ENCODE measurements at regions not wholly inside any gene's neighbourhood (a gene's known extent, or its start where the extent isn't known, plus 50 kb on each side); places are given as distances from the start of the nearest gene placed in this dataset.

DNA sequence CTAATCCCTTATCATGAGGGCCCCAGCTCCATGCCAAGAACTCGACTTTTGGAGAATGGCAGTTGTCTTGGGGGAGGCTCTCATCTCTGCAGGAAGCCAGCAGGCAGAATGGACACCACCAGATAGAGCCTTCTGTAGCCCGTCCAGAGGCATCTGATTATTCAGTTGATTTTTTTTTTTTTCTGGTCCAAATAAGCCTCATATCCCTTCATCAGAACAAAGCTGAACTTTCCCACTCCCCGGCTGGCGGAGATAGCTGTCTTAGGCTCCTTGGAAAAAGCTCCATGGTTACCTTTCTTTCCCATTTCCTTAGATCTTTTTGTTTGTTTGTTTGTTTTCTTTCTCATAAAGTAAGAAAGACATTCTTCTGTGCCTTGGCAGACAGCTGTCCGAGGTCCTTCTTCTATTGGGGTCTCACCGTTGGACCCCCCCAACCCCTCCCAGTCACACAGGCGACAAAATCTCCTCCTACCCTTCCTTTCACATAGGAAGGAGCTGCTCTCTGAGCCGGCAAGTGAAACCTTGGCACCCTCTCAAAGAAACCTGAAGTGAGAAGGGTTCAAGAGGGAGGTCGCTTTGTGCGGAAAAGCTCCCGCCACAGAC is 278.5 kb downstream of the RPS6KC1 start:
- H3K27ac ChIP-seq: no peak overlapping the region
- H3K9me3 ChIP-seq (ENCODE audit: control insufficient read depth, low read length): no peaks in the 10 kb centered on the region
- no peak overlapping the region for H3K4me3 ChIP-seq (ENCODE audit: low read depth, low read length)
- no peaks in the 10 kb centered on the region for H3K36me3 ChIP-seq (ENCODE audit: control insufficient read depth, insufficient read depth, low read length)
- H3K9ac ChIP-seq: no peak overlapping the region
- no peaks in the 10 kb centered on the region for H3K79me2 ChIP-seq
- H3K4me2 ChIP-seq (ENCODE audit: low read length): no peak overlapping the region
- H3K27me3 ChIP-seq (ENCODE audit: control insufficient read depth, insufficient read depth, low read length): no peaks in the 10 kb centered on the region
- H3K4me1 ChIP-seq: no peaks in the 10 kb centered on the region
- no peak overlapping the region for H2AFZ ChIP-seq
- TF ChIP-seq, protein P1, sequence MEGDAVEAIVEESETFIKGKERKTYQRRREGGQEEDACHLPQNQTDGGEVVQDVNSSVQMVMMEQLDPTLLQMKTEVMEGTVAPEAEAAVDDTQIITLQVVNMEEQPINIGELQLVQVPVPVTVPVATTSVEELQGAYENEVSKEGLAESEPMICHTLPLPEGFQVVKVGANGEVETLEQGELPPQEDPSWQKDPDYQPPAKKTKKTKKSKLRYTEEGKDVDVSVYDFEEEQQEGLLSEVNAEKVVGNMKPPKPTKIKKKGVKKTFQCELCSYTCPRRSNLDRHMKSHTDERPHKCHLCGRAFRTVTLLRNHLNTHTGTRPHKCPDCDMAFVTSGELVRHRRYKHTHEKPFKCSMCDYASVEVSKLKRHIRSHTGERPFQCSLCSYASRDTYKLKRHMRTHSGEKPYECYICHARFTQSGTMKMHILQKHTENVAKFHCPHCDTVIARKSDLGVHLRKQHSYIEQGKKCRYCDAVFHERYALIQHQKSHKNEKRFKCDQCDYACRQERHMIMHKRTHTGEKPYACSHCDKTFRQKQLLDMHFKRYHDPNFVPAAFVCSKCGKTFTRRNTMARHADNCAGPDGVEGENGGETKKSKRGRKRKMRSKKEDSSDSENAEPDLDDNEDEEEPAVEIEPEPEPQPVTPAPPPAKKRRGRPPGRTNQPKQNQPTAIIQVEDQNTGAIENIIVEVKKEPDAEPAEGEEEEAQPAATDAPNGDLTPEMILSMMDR (IDR thresholded peaks at IDR 0.05): no peak

DNA sequence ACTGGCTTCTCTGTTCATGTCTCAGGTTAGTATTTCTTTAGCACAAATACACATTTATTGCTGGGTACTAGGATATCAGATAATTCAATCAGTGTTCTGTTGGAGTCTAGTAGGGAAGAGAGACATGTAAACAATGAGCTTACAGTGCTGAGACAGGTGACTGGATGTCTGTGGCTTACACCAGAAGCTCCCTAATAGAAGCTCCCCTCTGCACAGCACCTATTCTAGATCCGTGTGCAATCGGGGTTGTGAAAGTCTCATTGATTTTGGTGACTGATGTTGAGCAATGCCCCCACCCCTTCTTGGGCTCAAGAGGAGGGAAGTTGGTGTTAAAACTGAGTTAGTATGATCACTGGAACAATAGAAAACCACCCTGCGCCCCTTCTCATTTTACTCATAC is 279.2 kb downstream of the RPS6KC1 start:
- Histone ChIP-seq H3K79me2 (no peaks in the 10 kb centered on the region), H2AFZ (no peak overlapping the region), H3K9me3 (ENCODE audit: control insufficient read depth, low read length) (no peaks in the 10 kb centered on the region), H3K4me3 (ENCODE audit: low read depth, low read length) (no peak overlapping the region), H3K9ac (no peak overlapping the region), H3K27me3 (ENCODE audit: control insufficient read depth, insufficient read depth, low read length) (no peaks in the 10 kb centered on the region), H3K4me1 (no peaks in the 10 kb centered on the region), H3K36me3 (ENCODE audit: control insufficient read depth, insufficient read depth, low read length) (no peaks in the 10 kb centered on the region), H3K27ac (no peak overlapping the region), H3K4me2 (ENCODE audit: low read length) (no peak overlapping the region)
- TF ChIP-seq, protein P1 (IDR thresholded peaks at IDR 0.05): no peak

DNA sequence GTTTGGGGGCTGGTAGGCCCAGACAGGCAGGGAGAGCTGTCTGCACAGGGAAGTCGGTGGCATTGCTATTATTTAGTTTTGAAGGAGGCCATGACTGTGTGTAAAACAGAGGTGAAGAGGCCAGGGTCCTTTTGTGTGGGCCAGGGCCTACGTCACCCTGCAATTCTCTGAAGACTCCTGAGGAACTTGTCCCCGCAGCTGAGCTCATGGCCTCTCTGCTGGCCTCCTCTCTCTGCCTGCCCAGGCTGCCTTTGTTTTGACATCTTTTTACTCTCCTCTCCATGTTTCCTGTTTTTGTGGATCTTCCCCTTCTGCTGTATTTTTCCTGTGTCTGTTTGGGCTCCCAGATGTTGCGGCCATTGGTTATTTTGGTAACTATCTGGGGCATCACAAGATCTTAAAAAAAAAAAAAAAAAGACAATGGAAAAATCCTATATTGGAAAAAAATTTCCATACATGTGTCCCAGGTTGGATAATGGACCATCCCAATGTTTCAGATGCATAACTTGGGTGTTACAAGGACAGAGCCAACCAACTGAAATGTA is 280.7 kb downstream of the RPS6KC1 start:
- TF ChIP-seq, protein P1 (IDR thresholded peaks at IDR 0.05): no peak
- Histone ChIP-seq H3K27ac (no peak overlapping the region), H3K79me2 (no peaks in the 10 kb centered on the region), H3K27me3 (ENCODE audit: control insufficient read depth, insufficient read depth, low read length) (no peaks in the 10 kb centered on the region), H2AFZ (no peak overlapping the region), H3K36me3 (ENCODE audit: control insufficient read depth, insufficient read depth, low read length) (no peaks in the 10 kb centered on the region), H3K4me3 (ENCODE audit: low read depth, low read length) (no peak overlapping the region), H3K9ac (no peak overlapping the region), H3K9me3 (ENCODE audit: control insufficient read depth, low read length) (no peaks in the 10 kb centered on the region), H3K4me2 (ENCODE audit: low read length) (no peak overlapping the region), H3K4me1 (no peaks in the 10 kb centered on the region)

DNA sequence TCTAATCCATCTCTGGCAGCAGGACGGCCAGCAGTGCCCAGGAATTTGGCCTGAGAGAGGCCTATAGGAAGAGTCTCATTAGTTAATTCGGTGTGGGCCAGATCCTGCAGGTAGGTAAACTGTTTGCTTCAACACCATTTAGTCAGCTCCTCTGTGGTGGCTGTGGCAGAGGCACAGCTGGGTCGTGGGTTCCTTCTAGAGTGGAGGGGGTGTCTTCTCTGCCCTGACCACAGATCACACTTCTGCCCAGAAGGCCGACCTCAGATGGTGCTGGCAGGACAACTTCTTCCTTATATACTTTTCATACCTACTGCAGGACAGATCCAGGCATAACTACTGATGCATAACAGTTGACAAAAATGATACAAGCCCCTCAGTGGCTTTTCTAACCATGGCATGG is 281.4 kb downstream of the RPS6KC1 start:
- H3K4me1 ChIP-seq: no peaks in the 10 kb centered on the region
- H3K4me2 ChIP-seq (ENCODE audit: low read length): no peak overlapping the region
- H3K27ac ChIP-seq: no peak overlapping the region
- no peaks in the 10 kb centered on the region for H3K36me3 ChIP-seq (ENCODE audit: control insufficient read depth, insufficient read depth, low read length)
- H2AFZ ChIP-seq: no peak overlapping the region
- H3K27me3 ChIP-seq (ENCODE audit: control insufficient read depth, insufficient read depth, low read length): no peaks in the 10 kb centered on the region
- H3K79me2 ChIP-seq: no peaks in the 10 kb centered on the region
- no peaks in the 10 kb centered on the region for H3K9me3 ChIP-seq (ENCODE audit: control insufficient read depth, low read length)
- no peak overlapping the region for H3K9ac ChIP-seq
- no peak overlapping the region for H3K4me3 ChIP-seq (ENCODE audit: low read depth, low read length)
- TF ChIP-seq, protein P1 (IDR thresholded peaks at IDR 0.05): no peak

DNA sequence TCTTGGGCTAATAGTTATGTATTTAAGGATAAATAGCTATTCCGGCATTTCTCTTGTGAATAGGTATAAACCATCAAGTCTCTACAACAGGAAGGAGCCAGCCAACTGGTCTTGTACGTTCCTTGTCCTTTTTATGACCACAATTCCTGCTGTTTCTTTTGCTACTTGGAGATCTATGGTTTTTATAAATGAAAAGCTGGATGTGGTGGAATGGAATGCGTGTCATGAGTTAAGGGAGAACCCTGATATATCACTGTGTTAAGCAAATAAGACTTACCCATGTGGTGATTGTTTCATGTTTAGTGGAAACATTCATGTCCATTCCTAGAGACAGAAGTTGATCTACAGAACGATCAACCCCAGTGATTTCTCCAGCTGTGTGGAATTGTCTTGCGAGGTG is 282.1 kb downstream of the RPS6KC1 start:
- no peak overlapping the region for H3K4me3 ChIP-seq (ENCODE audit: low read depth, low read length)
- no peaks in the 10 kb centered on the region for H3K79me2 ChIP-seq
- TF ChIP-seq, protein P1 (IDR thresholded peaks at IDR 0.05): no peak
- H3K27ac ChIP-seq: no peak overlapping the region
- H3K36me3 ChIP-seq (ENCODE audit: control insufficient read depth, insufficient read depth, low read length): no peaks in the 10 kb centered on the region
- H3K4me2 ChIP-seq (ENCODE audit: low read length): no peak overlapping the region
- H3K27me3 ChIP-seq (ENCODE audit: control insufficient read depth, insufficient read depth, low read length): no peaks in the 10 kb centered on the region
- H3K9me3 ChIP-seq (ENCODE audit: control insufficient read depth, low read length): no peaks in the 10 kb centered on the region
- H3K9ac ChIP-seq: no peak overlapping the region
- no peaks in the 10 kb centered on the region for H3K4me1 ChIP-seq
- H2AFZ ChIP-seq: no peak overlapping the region
